ENCODE measurements at regions not wholly inside any gene's neighbourhood (a gene's known extent, or its start where the extent isn't known, plus 50 kb on each side); places are given as distances from the start of the nearest gene placed in this dataset.

DNA sequence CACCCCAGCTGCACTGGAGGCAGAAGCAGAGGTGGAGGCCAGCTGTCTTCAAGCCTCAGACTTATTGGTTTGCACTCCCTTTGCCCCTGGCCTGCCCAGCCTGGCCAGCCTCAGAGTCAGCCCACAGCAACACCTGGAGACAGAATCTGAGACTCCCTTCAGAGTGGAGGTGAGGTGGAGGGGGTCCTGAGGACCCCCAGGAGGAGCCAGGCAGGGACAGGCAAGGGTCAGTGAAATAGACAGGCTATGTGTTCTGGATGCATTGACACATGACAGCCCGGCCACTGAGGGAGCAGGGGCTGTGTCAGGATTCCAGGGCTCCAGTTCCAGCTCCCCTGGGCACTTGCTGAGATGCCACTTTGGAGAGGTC is 309.7 kb downstream of the MYCN start:
- Histone ChIP-seq H3F3A (ENCODE audit: insufficient read depth, low read length, poor library complexity, severe bottlenecking) (no peaks in the 10 kb centered on the region), H3K9me2 (ENCODE audit: insufficient read depth, low read length) (no peaks in the 10 kb centered on the region), H3K4me3 (ENCODE audit: low read length) (no peak overlapping the region), H2AFZ (ENCODE audit: low read depth, low read length) (no peak overlapping the region), H3K4me2 (ENCODE audit: low read length) (no peak overlapping the region), H3K79me2 (replicated peaks; ENCODE audit: insufficient read depth, low read length) (no peaks in the 10 kb centered on the region), H3K27ac (ENCODE audit: low read length) (no peak overlapping the region), H3K36me3 (ENCODE audit: insufficient read depth, low read length) (no peaks in the 10 kb centered on the region), H3K9ac (ENCODE audit: low read length) (no peak overlapping the region), H3K9me3 (ENCODE audit: low read length) (no peaks in the 10 kb centered on the region), H3K27me3 (ENCODE audit: insufficient read depth, low read depth, low read length) (no peaks in the 10 kb centered on the region), H4K20me1 (ENCODE audit: insufficient read depth) (no peaks in the 10 kb centered on the region)
- TF ChIP-seq POLR2AphosphoS5 (IDR thresholded peaks at IDR 0.05) (no peak), MXI1 (conservative IDR thresholded peaks at IDR 0.05; ENCODE audit: poor library complexity, severe bottlenecking) (no peak), EP300 (conservative IDR thresholded peaks at IDR 0.05; ENCODE audit: poor library complexity, severe bottlenecking) (no peak), RAD21 (conservative IDR thresholded peaks at IDR 0.05) (no peak), SMC3 (conservative IDR thresholded peaks at IDR 0.05; ENCODE audit: poor library complexity) (no peak), EZH2 (IDR thresholded peaks at IDR 0.05; ENCODE audit: borderline replicate concordance, insufficient read depth, low read length, poor library complexity, severe bottlenecking) (no peak)
- TF ChIP-seq, protein P1, sequence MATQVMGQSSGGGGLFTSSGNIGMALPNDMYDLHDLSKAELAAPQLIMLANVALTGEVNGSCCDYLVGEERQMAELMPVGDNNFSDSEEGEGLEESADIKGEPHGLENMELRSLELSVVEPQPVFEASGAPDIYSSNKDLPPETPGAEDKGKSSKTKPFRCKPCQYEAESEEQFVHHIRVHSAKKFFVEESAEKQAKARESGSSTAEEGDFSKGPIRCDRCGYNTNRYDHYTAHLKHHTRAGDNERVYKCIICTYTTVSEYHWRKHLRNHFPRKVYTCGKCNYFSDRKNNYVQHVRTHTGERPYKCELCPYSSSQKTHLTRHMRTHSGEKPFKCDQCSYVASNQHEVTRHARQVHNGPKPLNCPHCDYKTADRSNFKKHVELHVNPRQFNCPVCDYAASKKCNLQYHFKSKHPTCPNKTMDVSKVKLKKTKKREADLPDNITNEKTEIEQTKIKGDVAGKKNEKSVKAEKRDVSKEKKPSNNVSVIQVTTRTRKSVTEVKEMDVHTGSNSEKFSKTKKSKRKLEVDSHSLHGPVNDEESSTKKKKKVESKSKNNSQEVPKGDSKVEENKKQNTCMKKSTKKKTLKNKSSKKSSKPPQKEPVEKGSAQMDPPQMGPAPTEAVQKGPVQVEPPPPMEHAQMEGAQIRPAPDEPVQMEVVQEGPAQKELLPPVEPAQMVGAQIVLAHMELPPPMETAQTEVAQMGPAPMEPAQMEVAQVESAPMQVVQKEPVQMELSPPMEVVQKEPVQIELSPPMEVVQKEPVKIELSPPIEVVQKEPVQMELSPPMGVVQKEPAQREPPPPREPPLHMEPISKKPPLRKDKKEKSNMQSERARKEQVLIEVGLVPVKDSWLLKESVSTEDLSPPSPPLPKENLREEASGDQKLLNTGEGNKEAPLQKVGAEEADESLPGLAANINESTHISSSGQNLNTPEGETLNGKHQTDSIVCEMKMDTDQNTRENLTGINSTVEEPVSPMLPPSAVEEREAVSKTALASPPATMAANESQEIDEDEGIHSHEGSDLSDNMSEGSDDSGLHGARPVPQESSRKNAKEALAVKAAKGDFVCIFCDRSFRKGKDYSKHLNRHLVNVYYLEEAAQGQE (IDR thresholded peaks at IDR 0.05; ENCODE audit: borderline replicate concordance): no peak
- TF ChIP-seq, protein P2, sequence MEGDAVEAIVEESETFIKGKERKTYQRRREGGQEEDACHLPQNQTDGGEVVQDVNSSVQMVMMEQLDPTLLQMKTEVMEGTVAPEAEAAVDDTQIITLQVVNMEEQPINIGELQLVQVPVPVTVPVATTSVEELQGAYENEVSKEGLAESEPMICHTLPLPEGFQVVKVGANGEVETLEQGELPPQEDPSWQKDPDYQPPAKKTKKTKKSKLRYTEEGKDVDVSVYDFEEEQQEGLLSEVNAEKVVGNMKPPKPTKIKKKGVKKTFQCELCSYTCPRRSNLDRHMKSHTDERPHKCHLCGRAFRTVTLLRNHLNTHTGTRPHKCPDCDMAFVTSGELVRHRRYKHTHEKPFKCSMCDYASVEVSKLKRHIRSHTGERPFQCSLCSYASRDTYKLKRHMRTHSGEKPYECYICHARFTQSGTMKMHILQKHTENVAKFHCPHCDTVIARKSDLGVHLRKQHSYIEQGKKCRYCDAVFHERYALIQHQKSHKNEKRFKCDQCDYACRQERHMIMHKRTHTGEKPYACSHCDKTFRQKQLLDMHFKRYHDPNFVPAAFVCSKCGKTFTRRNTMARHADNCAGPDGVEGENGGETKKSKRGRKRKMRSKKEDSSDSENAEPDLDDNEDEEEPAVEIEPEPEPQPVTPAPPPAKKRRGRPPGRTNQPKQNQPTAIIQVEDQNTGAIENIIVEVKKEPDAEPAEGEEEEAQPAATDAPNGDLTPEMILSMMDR (IDR thresholded peaks at IDR 0.05; ENCODE audit: poor library complexity, severe bottlenecking): no peak

DNA sequence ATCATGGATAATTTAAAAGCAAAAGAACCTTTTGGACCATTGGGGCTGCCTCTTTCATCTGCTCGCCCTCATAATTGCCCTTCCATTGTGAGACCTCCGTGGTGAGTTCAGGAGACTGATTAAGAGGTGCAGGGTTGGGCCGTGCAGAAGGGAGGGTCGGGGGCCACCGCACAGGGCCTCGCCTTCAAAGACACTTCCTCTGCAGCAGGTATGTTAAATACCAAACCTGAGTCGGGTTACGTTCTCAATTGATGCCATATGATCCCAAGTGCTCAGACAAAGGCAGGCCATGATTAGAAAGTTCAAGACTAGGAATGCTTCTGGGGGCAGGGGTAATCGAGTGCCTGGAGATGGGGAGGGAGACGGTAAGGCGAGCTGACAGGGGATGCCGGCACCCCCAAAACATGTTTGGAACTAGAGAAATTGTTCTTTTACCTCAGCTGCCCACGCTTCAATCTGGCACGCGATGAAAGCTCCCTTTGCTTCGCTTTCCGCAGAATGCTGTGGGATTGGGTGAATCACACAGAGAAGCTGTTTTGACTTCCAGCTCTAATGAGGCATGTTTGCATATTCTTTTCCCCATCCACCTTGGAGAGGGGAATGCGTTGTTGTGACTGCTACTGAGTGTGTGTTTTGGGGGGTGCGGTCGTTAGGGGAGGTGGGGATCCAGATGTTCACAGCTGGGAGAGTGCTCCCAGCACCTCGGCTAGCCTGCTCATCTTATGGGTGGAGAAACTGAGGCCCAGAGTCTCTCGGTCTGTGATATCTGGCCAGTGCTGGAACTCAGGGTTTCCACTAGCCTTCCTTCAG is 309.1 kb downstream of the MYCN start:
- no peak overlapping the region for H2AFZ ChIP-seq (ENCODE audit: low read depth, low read length)
- no peaks in the 10 kb centered on the region for H3K9me3 ChIP-seq (ENCODE audit: low read length)
- H3K79me2 ChIP-seq (replicated peaks; ENCODE audit: insufficient read depth, low read length): no peaks in the 10 kb centered on the region
- H3K36me3 ChIP-seq (ENCODE audit: insufficient read depth, low read length): no peaks in the 10 kb centered on the region
- no peak overlapping the region for H3K4me2 ChIP-seq (ENCODE audit: low read length)
- no peaks in the 10 kb centered on the region for H3K27me3 ChIP-seq (ENCODE audit: insufficient read depth, low read depth, low read length)
- no peak overlapping the region for H3K9ac ChIP-seq (ENCODE audit: low read length)
- TF ChIP-seq TAF1 (IDR thresholded peaks at IDR 0.05; ENCODE audit: low read depth) (no peak), SMC3 (conservative IDR thresholded peaks at IDR 0.05; ENCODE audit: poor library complexity) (no peak), EP300 (conservative IDR thresholded peaks at IDR 0.05; ENCODE audit: poor library complexity, severe bottlenecking) (no peak)
- TF ChIP-seq, protein P2 (IDR thresholded peaks at IDR 0.05; ENCODE audit: poor library complexity, severe bottlenecking): no peak
- H3K27ac ChIP-seq (ENCODE audit: low read length): no peak overlapping the region
- H4K20me1 ChIP-seq (ENCODE audit: insufficient read depth): no peaks in the 10 kb centered on the region
- H3K4me3 ChIP-seq (ENCODE audit: low read length): no peak overlapping the region
- no peaks in the 10 kb centered on the region for H3K9me2 ChIP-seq (ENCODE audit: insufficient read depth, low read length)
- no peaks in the 10 kb centered on the region for H3F3A ChIP-seq (ENCODE audit: insufficient read depth, low read length, poor library complexity, severe bottlenecking)
